CD4-positive, alpha-beta T cell (primary cell): ENCODE measurements at regions not wholly inside any gene's neighbourhood (a gene's known extent, or its start where the extent isn't known, plus 50 kb on each side); places are given as distances from the start of the nearest gene placed in this dataset.

Experiments
- ATAC-seq: fragments of 200-7000 bp; cut with Tn5 transposase; one replicate; pipeline ENCODE4 v1.10.0; 2022; ENCODE audit warnings: mild to moderate bottlenecking; ENCODE audit not compliant: poor library complexity
- CTCF ChIA-PET: fragments of 350-600 bp; sonication (Branson Sonifier 250); formaldehyde crosslinking; loops from one replicate; lab custom pipeline; 2021; ENCODE audit warnings: antibody characterized with exemption, inconsistent platforms; lab: Charles Lee
- POLR2A ChIA-PET: fragments of 350-600 bp; sonication (Branson Sonifier 250); formaldehyde crosslinking; loops from one replicate; lab custom pipeline; 2021; ENCODE audit warnings: antibody characterized with exemption, inconsistent platforms; lab: Charles Lee
- DNase-seq, 14 experiments: peaks; one replicate each; pipeline ENCODE4 v3.0.0-alpha.2; 2013 to 2020; ENCODE audit warnings: mixed read lengths in 2 of 14
- H3K27ac ChIP-seq, 2 donors: one replicate each; pipeline versions ENCODE4 v1.5.1 to v1.7.0; 2013; ENCODE audit warnings: low read length in 2 of 2, low read depth in 1 of 2, mild to moderate bottlenecking in 1 of 2
- H3K27me3 ChIP-seq, 2 experiments: 1 replicate in 1 of 2; 2 replicates in 1 of 2; pipeline versions ENCODE4 v1.6.1 to v1.7.0; 2013; ENCODE audit warnings: low read length in 2 of 2, control low read depth in 1 of 2, mild to moderate bottlenecking in 1 of 2, moderate library complexity in 1 of 2; ENCODE audit not compliant: insufficient read depth in 2 of 2, control insufficient read depth in 1 of 2
- H3K36me3 ChIP-seq: one replicate; pipeline ENCODE4 v1.6.1; 2013; ENCODE audit warnings: low read length, control low read depth; ENCODE audit not compliant: insufficient read depth
- H3K4me1 ChIP-seq: one replicate; pipeline ENCODE4 v1.6.1; 2013; ENCODE audit warnings: low read length, control low read depth; ENCODE audit not compliant: insufficient read depth
- H3K4me3 ChIP-seq: one replicate; pipeline ENCODE4 v1.5.1; 2013; ENCODE audit warnings: mild to moderate bottlenecking, low read length, moderate library complexity
- H3K9me3 ChIP-seq, 2 experiments: 1 replicate in 1 of 2; 2 replicates in 1 of 2; pipeline versions ENCODE4 v1.6.1 to v1.7.0; 2013; ENCODE audit warnings: low read length in 2 of 2, mild to moderate bottlenecking in 2 of 2, control low read depth in 1 of 2, moderate library complexity in 1 of 2; ENCODE audit not compliant: control insufficient read depth in 1 of 2, insufficient read depth in 1 of 2
- H3K27ac Mint-ChIP-seq: one replicate; pipeline ENCODE4 v1.8.0; 2020; ENCODE audit warnings: mixed read lengths
- H3K27me3 Mint-ChIP-seq: one replicate; pipeline ENCODE4 v1.8.0; 2021; ENCODE audit warnings: mixed read lengths
- H3K36me3 Mint-ChIP-seq: one replicate; pipeline ENCODE4 v1.8.0; 2021; ENCODE audit warnings: low read depth, mixed read lengths
- H3K4me1 Mint-ChIP-seq: one replicate; pipeline ENCODE4 v1.8.0; 2021; ENCODE audit warnings: low read depth, mixed read lengths
- H3K4me3 Mint-ChIP-seq: one replicate; pipeline ENCODE4 v1.8.0; 2020; ENCODE audit warnings: mild to moderate bottlenecking, mixed read lengths
- H3K9me3 Mint-ChIP-seq: one replicate; pipeline ENCODE4 v1.8.0; 2020; ENCODE audit warnings: mixed read lengths
- intact Hi-C, 2 experiments: fragments of 100-400 bp; cut with DNase I in 1 of 2; cut with micrococcal nuclease in 1 of 2; formaldehyde crosslinking; loops; one replicate each; pipeline versions ENCODE4 v1.15.1 to v1.9.0; 2023 to 2025; cut with DNase I, micrococcal nuclease
- TF ChIP-seq, protein P1 (sequence below): fragments of 200-600 bp; IDR thresholded peaks from one replicate; pipeline ENCODE4 v1.8.0; 2022; ENCODE audit warnings: antibody characterized with exemption, mild to moderate bottlenecking

DNA sequence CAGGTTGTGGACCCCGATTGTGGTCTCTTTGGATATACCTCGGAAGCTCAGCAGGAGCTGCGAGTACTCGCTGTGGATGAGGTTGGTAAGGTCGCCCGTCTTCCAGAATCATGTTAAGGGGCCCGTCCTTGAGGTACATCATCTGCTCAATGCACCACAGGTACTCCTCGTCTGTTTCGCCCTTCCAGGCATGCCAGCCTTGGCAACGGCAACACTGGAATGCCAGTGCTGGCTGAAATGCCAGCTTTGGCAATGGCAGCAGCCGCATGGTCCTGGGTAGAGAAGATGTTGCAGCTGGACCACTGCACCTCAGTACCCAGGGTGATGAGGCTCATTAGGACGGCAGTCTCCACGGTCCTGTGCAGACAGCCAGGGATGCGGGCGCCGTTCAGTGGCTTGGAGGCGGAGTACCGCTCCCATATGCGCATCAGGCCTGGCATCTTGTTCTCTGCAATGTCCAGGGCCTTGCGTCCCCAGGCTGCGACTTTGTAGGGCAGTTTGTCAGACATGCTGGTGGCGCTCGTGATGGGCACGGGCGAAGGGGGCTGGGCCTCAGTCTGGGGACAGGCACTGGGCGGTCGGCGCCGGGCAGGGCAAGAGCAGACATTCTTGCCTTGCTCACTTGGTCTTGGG, 122.2 kb upstream of the NXPH2 start:
- DNase-seq (peak in 1 of 14 experiments; percentile 5), ATAC-seq (no peak)
- H3K36me3 ChIP-seq, result no peaks in the 10 kb centered on the region
- ChIA-PET POLR2A (no interaction called here), CTCF (no interaction called here)
- H3K27ac ChIP-seq, result no peak overlapping the region
- no peaks in the 10 kb centered on the region for H3K27me3 Mint-ChIP-seq
- H3K27me3 ChIP-seq, result no peaks in the 10 kb centered on the region
- no peak overlapping the region for H3K27ac Mint-ChIP-seq
- no peaks in the 10 kb centered on the region for H3K36me3 Mint-ChIP-seq
- intact Hi-C loops, result no loop called here
- H3K4me3 ChIP-seq, result no peak overlapping the region
- no peak overlapping the region for H3K4me3 Mint-ChIP-seq
- H3K9me3 ChIP-seq, result peaks cover 0 to 17% of the 10 kb centered on the region in 2 experiments
- TF ChIP-seq, protein P1, sequence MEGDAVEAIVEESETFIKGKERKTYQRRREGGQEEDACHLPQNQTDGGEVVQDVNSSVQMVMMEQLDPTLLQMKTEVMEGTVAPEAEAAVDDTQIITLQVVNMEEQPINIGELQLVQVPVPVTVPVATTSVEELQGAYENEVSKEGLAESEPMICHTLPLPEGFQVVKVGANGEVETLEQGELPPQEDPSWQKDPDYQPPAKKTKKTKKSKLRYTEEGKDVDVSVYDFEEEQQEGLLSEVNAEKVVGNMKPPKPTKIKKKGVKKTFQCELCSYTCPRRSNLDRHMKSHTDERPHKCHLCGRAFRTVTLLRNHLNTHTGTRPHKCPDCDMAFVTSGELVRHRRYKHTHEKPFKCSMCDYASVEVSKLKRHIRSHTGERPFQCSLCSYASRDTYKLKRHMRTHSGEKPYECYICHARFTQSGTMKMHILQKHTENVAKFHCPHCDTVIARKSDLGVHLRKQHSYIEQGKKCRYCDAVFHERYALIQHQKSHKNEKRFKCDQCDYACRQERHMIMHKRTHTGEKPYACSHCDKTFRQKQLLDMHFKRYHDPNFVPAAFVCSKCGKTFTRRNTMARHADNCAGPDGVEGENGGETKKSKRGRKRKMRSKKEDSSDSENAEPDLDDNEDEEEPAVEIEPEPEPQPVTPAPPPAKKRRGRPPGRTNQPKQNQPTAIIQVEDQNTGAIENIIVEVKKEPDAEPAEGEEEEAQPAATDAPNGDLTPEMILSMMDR, result no peak
- H3K9me3 Mint-ChIP-seq, result no peaks in the 10 kb centered on the region
- no peaks in the 10 kb centered on the region for H3K4me1 ChIP-seq
- no peaks in the 10 kb centered on the region for H3K4me1 Mint-ChIP-seq

DNA sequence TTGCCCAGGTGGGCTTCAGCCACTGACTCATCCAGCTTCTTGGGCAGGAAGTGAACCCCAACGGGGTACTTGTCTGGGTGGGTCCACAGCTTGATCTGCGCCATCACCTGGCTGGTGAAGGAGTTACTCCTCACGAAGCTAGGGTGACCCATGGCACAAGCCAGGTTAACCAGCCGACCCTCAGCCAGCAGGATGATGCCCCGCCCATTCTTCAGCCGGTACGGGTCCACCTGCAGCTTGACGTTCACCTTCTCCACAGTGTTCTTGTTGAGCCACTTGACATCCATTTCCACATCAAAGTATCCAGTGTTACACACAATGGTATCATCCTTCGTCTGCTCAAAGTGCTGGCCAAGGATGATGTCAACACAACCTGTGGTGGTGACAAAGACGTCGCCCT, 121.3 kb upstream of the NXPH2 start:
- ChIA-PET CTCF (no interaction called here), POLR2A (no interaction called here)
- Histone ChIP-seq H3K27ac (no peak overlapping the region), H3K9me3 (peaks cover 0 to 23% of the 10 kb centered on the region in 2 experiments), H3K36me3 (no peaks in the 10 kb centered on the region), H3K4me1 (no peaks in the 10 kb centered on the region), H3K4me3 (no peak overlapping the region), H3K27me3 (no peaks in the 10 kb centered on the region)
- no peak for ATAC-seq
- TF ChIP-seq, protein P1, result no peak
- no peak overlapping the region for H3K4me3 Mint-ChIP-seq
- H3K36me3 Mint-ChIP-seq, result no peaks in the 10 kb centered on the region
- no peak for DNase-seq
- intact Hi-C loops, result no loop called here
- no peaks in the 10 kb centered on the region for H3K4me1 Mint-ChIP-seq
- H3K27ac Mint-ChIP-seq, result no peak overlapping the region
- no peaks in the 10 kb centered on the region for H3K27me3 Mint-ChIP-seq
- no peaks in the 10 kb centered on the region for H3K9me3 Mint-ChIP-seq

DNA sequence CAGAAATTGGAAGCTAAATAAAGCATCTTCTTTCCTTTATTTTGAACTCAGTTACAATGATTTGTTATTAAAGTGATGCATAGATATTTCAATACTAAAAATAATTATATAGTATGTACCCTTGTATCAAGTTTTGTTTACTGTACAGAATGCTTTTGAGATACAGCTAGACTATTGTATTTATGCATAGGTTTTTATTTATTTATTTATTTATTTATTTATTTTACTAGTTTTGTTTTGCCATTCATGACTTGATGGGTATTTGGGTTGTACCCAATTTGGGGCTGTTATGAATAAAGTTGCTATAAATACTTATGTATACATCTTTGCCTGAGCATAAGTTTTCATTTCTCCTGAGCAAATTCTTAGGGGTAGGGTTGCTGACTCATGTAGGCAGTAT, 118.7 kb upstream of the NXPH2 start:
- intact Hi-C loops, result no loop called here
- Mint-ChIP-seq H3K9me3 (peaks cover 4% of the 10 kb centered on the region), H3K27me3 (no peaks in the 10 kb centered on the region), H3K4me1 (no peaks in the 10 kb centered on the region), H3K4me3 (no peak overlapping the region), H3K27ac (no peak overlapping the region), H3K36me3 (no peaks in the 10 kb centered on the region)
- DNase-seq, result no peak
- no peak overlapping the region for H3K27ac ChIP-seq
- H3K9me3 ChIP-seq, result peaks cover 0 to 23% of the 10 kb centered on the region in 2 experiments
- no peaks in the 10 kb centered on the region for H3K36me3 ChIP-seq
- H3K27me3 ChIP-seq, result no peaks in the 10 kb centered on the region
- TF ChIP-seq, protein P1, result no peak
- ATAC-seq, result no peak
- ChIA-PET CTCF (no interaction called here), POLR2A (no interaction called here)
- no peaks in the 10 kb centered on the region for H3K4me1 ChIP-seq
- H3K4me3 ChIP-seq, result no peak overlapping the region
